Raji (cell line): ENCODE measurements at regions not wholly inside any gene's neighbourhood (a gene's known extent, or its start where the extent isn't known, plus 50 kb on each side); places are given as distances from the start of the nearest gene placed in this dataset.

Experiments used
- POLR2A ChIP-seq: IDR thresholded peaks from 2 replicates; pipeline ENCODE4 v1.6.1; 2011; ENCODE audit warnings: low read depth, low read length, control low read depth; ENCODE audit not compliant: insufficient read depth

- no peak for TF ChIP-seq POLR2A
These were observed 92.6 kb downstream of the UTRN start for GRCh38 chr6:144377586-144378210.

- TF ChIP-seq POLR2A: no peak
These were observed 93.3 kb downstream of the UTRN start for GRCh38 chr6:144378437-144378836.

- no peak for TF ChIP-seq POLR2A
These were observed 94.2 kb downstream of the UTRN start for GRCh38 chr6:144379356-144379755.

- no peak for TF ChIP-seq POLR2A
These were observed 98.2 kb downstream of the UTRN start for GRCh38 chr6:144383336-144383735.

- no peak for TF ChIP-seq POLR2A
These were observed 99.3 kb downstream of the UTRN start for GRCh38 chr6:144384427-144384826.

GRCh38 chr6:144390202-144390601 lies 105.1 kb downstream of the UTRN start:
- no peak for TF ChIP-seq POLR2A

- no peak for TF ChIP-seq POLR2A
These were observed 105.8 kb downstream of the UTRN start for GRCh38 chr6:144390886-144391285.

- TF ChIP-seq POLR2A: no peak
These were observed 107.4 kb downstream of the UTRN start for GRCh38 chr6:144392536-144392935.

GRCh38 chr6:144394210-144394609 lies 109.1 kb downstream of the UTRN start:
- no peak for TF ChIP-seq POLR2A

- no peak for TF ChIP-seq POLR2A
These were observed 109.9 kb downstream of the UTRN start for GRCh38 chr6:144395014-144395413.

GRCh38 chr6:144395826-144396225 lies 110.7 kb downstream of the UTRN start:
- no peak for TF ChIP-seq POLR2A

GRCh38 chr6:144397141-144397540 lies 112.0 kb downstream of the UTRN start:
- no peak for TF ChIP-seq POLR2A

- TF ChIP-seq POLR2A: no peak
These were observed 115.2 kb downstream of the UTRN start for GRCh38 chr6:144400321-144400720.

- no peak for TF ChIP-seq POLR2A
These were observed 116.9 kb downstream of the UTRN start for GRCh38 chr6:144401736-144402733.

GRCh38 chr6:144402750-144403149 lies 117.6 kb downstream of the UTRN start:
- TF ChIP-seq POLR2A: no peak

- TF ChIP-seq POLR2A: no peak
These were observed 120.0 kb downstream of the UTRN start for GRCh38 chr6:144405163-144405562.
